DND-41 (cell line): ENCODE measurements at regions not wholly inside any gene's neighbourhood (a gene's known extent, or its start where the extent isn't known, plus 50 kb on each side); places are given as distances from the start of the nearest gene placed in this dataset.

Source experiments
- EZH2 ChIP-seq: IDR thresholded peaks from 3 replicates; pipeline ENCODE4 v1.6.1; 2012; ENCODE audit warnings: borderline replicate concordance, low read depth, mild to moderate bottlenecking, moderate library complexity, low read length, inconsistent platforms; ENCODE audit not compliant: severe bottlenecking
- TF ChIP-seq, protein P1 (sequence below): IDR thresholded peaks from 2 replicates; pipeline ENCODE4 v1.5.1; 2012; ENCODE audit warnings: borderline replicate concordance, low read length, moderate library complexity, mild to moderate bottlenecking; ENCODE audit not compliant: poor library complexity, severe bottlenecking; ENCODE audit errors: extremely low read depth

DNA sequence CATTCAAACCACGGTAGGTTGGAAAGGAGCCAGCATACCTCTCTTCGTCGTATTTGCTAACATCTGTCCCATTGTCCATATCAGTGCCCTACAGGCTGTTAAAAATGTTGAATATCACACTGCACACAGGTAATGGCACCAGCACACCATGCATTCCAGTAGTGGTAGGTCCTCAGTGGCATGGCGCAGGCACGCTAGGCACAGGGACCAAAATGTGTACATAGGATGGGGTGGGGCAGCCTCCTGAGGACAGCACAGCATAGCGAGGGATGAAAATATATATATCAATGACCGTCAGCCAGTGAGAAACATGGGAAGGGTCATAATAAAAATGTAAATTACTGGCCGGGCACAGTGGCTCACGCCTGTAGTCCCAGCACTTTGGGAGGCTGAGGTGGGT lies 99.9 kb upstream of the CTBP2 start:
- TF ChIP-seq, protein P1, sequence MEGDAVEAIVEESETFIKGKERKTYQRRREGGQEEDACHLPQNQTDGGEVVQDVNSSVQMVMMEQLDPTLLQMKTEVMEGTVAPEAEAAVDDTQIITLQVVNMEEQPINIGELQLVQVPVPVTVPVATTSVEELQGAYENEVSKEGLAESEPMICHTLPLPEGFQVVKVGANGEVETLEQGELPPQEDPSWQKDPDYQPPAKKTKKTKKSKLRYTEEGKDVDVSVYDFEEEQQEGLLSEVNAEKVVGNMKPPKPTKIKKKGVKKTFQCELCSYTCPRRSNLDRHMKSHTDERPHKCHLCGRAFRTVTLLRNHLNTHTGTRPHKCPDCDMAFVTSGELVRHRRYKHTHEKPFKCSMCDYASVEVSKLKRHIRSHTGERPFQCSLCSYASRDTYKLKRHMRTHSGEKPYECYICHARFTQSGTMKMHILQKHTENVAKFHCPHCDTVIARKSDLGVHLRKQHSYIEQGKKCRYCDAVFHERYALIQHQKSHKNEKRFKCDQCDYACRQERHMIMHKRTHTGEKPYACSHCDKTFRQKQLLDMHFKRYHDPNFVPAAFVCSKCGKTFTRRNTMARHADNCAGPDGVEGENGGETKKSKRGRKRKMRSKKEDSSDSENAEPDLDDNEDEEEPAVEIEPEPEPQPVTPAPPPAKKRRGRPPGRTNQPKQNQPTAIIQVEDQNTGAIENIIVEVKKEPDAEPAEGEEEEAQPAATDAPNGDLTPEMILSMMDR, result no peak
- no peak for TF ChIP-seq EZH2
